ENCODE measurements at regions not wholly inside any gene's neighbourhood (a gene's known extent, or its start where the extent isn't known, plus 50 kb on each side); places are given as distances from the start of the nearest gene placed in this dataset.
"Not testable (repeated sequence)": the region's sequence is repeated elsewhere in the genome, so short reads cannot be mapped to it uniquely, and the experiment has no call there.

GRCh38 chr2:142395291-142395690 lies 264.5 kb upstream of the LRP1B start:
- DNase-seq (ENCODE audit: extremely low read depth, low read depth, low spot score), result no peak

GRCh38 chr2:142380372-142380771 lies 249.6 kb upstream of the LRP1B start:
- DNase-seq (ENCODE audit: extremely low read depth, low read depth, low spot score), result no peak

- DNase-seq (ENCODE audit: extremely low read depth, low read depth, low spot score), result not testable (repeated sequence)
Observed at GRCh38 chr2:142362069-142362468, 231.3 kb upstream of the LRP1B start.

- no peak for DNase-seq (ENCODE audit: extremely low read depth, low read depth, low spot score)
Observed at GRCh38 chr2:142347751-142348150, 216.9 kb upstream of the LRP1B start.

GRCh38 chr2:142339261-142339660 lies 208.4 kb upstream of the LRP1B start:
- no peak for DNase-seq (ENCODE audit: extremely low read depth, low read depth, low spot score)

GRCh38 chr2:142332196-142332595 lies 201.4 kb upstream of the LRP1B start:
- DNase-seq (ENCODE audit: extremely low read depth, low read depth, low spot score), result no peak

GRCh38 chr2:142330458-142330857 lies 199.6 kb upstream of the LRP1B start:
- no peak for DNase-seq (ENCODE audit: extremely low read depth, low read depth, low spot score)

GRCh38 chr2:142325870-142326269 lies 195.1 kb upstream of the LRP1B start:
- DNase-seq (ENCODE audit: extremely low read depth, low read depth, low spot score), result no peak

- no peak for DNase-seq (ENCODE audit: extremely low read depth, low read depth, low spot score)
Observed at GRCh38 chr2:142323206-142323605, 192.4 kb upstream of the LRP1B start.

GRCh38 chr2:142321706-142322280 lies 191.0 kb upstream of the LRP1B start:
- no peak for DNase-seq (ENCODE audit: extremely low read depth, low read depth, low spot score)

- no peak for DNase-seq (ENCODE audit: extremely low read depth, low read depth, low spot score)
Observed at GRCh38 chr2:142320067-142320466, 189.3 kb upstream of the LRP1B start.

GRCh38 chr2:142316049-142316448 lies 185.2 kb upstream of the LRP1B start:
- no peak for DNase-seq (ENCODE audit: extremely low read depth, low read depth, low spot score)

GRCh38 chr2:142315346-142315745 lies 184.5 kb upstream of the LRP1B start:
- DNase-seq (ENCODE audit: extremely low read depth, low read depth, low spot score), result no peak

- no peak for DNase-seq (ENCODE audit: extremely low read depth, low read depth, low spot score)
Observed at GRCh38 chr2:142314164-142314563, 183.3 kb upstream of the LRP1B start.

GRCh38 chr2:142310530-142310929 lies 179.7 kb upstream of the LRP1B start:
- DNase-seq (ENCODE audit: extremely low read depth, low read depth, low spot score), result no peak

GRCh38 chr2:142308744-142309143 lies 177.9 kb upstream of the LRP1B start:
- no peak for DNase-seq (ENCODE audit: extremely low read depth, low read depth, low spot score)

GRCh38 chr2:142307616-142308115 lies 176.8 kb upstream of the LRP1B start:
- DNase-seq (ENCODE audit: extremely low read depth, low read depth, low spot score), result no peak

GRCh38 chr2:142307086-142307485 lies 176.3 kb upstream of the LRP1B start:
- DNase-seq (ENCODE audit: extremely low read depth, low read depth, low spot score), result no peak

- DNase-seq (ENCODE audit: extremely low read depth, low read depth, low spot score), result no peak
Observed at GRCh38 chr2:142306131-142306530, 175.3 kb upstream of the LRP1B start.

- DNase-seq (ENCODE audit: extremely low read depth, low read depth, low spot score), result no peak
Observed at GRCh38 chr2:142300517-142300916, 169.7 kb upstream of the LRP1B start.

- DNase-seq (ENCODE audit: extremely low read depth, low read depth, low spot score), result no peak
Observed at GRCh38 chr2:142299021-142299420, 168.2 kb upstream of the LRP1B start.

GRCh38 chr2:142294225-142294624 lies 163.4 kb upstream of the LRP1B start:
- no peak for DNase-seq (ENCODE audit: extremely low read depth, low read depth, low spot score)

GRCh38 chr2:142291969-142292368 lies 161.2 kb upstream of the LRP1B start:
- no peak for DNase-seq (ENCODE audit: extremely low read depth, low read depth, low spot score)

All from glomerular endothelial cell (primary cell).